ENCODE measurements at regions not wholly inside any gene's neighbourhood (a gene's known extent, or its start where the extent isn't known, plus 50 kb on each side); places are given as distances from the start of the nearest gene placed in this dataset.

GRCh38 chr17:79546386-79546785, 64.5 kb downstream of the RBFOX3 start:
- dilution Hi-C loops (cut with MboI; ENCODE audit: extremely low pct_ligation_motif_present, low sequenced_read_pairs) = no loop called here
- Histone ChIP-seq H3K27ac (ENCODE audit: insufficient read depth, low read depth, low read length) (no peak overlapping the region), H3K4me2 (ENCODE audit: insufficient read depth, low read length) (no peak overlapping the region), H3K9me1 (replicated peaks; ENCODE audit: control insufficient read depth, extremely low read depth, insufficient read depth, low read length) (no peaks in the 10 kb centered on the region), H3K4me3 (replicated peaks in 1 of 3; ENCODE audit: insufficient read depth in 1 of 3, low read depth in 1 of 3, low read length in 3 of 3) (no peak overlapping the region), H3K79me2 (ENCODE audit: control insufficient read depth, insufficient read depth, low read length) (no peaks in the 10 kb centered on the region), H3K9ac (replicated peaks; ENCODE audit: extremely low read depth, insufficient read depth, low read length) (no peak overlapping the region), H3K36me3 (ENCODE audit: control insufficient read depth in 2 of 2, extremely low read depth in 1 of 2, insufficient read depth in 2 of 2, low read length in 2 of 2) (no peaks in the 10 kb centered on the region), H3K9me3 (replicated peaks; ENCODE audit: control insufficient read depth, insufficient read depth, low read length) (no peaks in the 10 kb centered on the region), H4K20me1 (replicated peaks; ENCODE audit: control insufficient read depth, extremely low read depth, insufficient read depth, low read length) (no peaks in the 10 kb centered on the region), H2AFZ (ENCODE audit: low read depth, low read length) (no peak overlapping the region), H3K27me3 (ENCODE audit: control insufficient read depth in 2 of 2, insufficient read depth in 2 of 2, low read length in 2 of 2) (no peaks in the 10 kb centered on the region), H3K4me1 (ENCODE audit: control insufficient read depth, extremely low read depth, insufficient read depth, low read length) (no peaks in the 10 kb centered on the region)
- FAIRE-seq (no peak), DNase-seq (ENCODE audit: low read depth, low spot score) (no peak)
- TF ChIP-seq JUN (IDR thresholded peaks at IDR 0.05; ENCODE audit: borderline replicate concordance, insufficient read depth, insufficient read length, low read depth) = no peak
- TF ChIP-seq FOS (IDR thresholded peaks at IDR 0.05; ENCODE audit: borderline replicate concordance, insufficient read depth, low read length) = no peak
- no peak for TF ChIP-seq EZH2 (IDR thresholded peaks at IDR 0.05; ENCODE audit: borderline replicate concordance, low read depth, low read length, severe bottlenecking)
- TF ChIP-seq, protein P1, sequence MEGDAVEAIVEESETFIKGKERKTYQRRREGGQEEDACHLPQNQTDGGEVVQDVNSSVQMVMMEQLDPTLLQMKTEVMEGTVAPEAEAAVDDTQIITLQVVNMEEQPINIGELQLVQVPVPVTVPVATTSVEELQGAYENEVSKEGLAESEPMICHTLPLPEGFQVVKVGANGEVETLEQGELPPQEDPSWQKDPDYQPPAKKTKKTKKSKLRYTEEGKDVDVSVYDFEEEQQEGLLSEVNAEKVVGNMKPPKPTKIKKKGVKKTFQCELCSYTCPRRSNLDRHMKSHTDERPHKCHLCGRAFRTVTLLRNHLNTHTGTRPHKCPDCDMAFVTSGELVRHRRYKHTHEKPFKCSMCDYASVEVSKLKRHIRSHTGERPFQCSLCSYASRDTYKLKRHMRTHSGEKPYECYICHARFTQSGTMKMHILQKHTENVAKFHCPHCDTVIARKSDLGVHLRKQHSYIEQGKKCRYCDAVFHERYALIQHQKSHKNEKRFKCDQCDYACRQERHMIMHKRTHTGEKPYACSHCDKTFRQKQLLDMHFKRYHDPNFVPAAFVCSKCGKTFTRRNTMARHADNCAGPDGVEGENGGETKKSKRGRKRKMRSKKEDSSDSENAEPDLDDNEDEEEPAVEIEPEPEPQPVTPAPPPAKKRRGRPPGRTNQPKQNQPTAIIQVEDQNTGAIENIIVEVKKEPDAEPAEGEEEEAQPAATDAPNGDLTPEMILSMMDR (IDR thresholded peaks at IDR 0.05; ENCODE audit: extremely low read depth in 1 of 2, insufficient read depth in 1 of 2, low read depth in 1 of 2, low read length in 2 of 2) = no peak
- no peak for TF ChIP-seq MYC (IDR thresholded peaks at IDR 0.05; ENCODE audit: low read depth, low read length)
- no peak for TF ChIP-seq POLR2A (IDR thresholded peaks at IDR 0.05; ENCODE audit: low read depth, low read length)
- TF ChIP-seq POLR2AphosphoS5 (IDR thresholded peaks at IDR 0.05; ENCODE audit: insufficient read depth, low read depth, low read length) = no peak
- no peak for TF ChIP-seq MAX (IDR thresholded peaks at IDR 0.05; ENCODE audit: insufficient read depth, insufficient read length)
- no peak for TF ChIP-seq GATA2 (IDR thresholded peaks at IDR 0.05; ENCODE audit: insufficient read depth, insufficient read length, low read depth, low read length)
- CTCF ChIA-PET = no interaction called here
- POLR2A ChIA-PET = no interaction called here
- no TSS peak for BruUV-seq (replicated peaks)
- intact Hi-C loops (cut with micrococcal nuclease) = no loop called here
